PC-9 (cell line): ENCODE measurements at regions not wholly inside any gene's neighbourhood (a gene's known extent, or its start where the extent isn't known, plus 50 kb on each side); places are given as distances from the start of the nearest gene placed in this dataset.

ENCODE experiments used
- BruUV-seq: library from RNA; stranded (reverse); fragments of 400-500 nt; replicated peaks from 2 replicates; lab custom pipeline; 2021; lab: Mats Ljungman, UMichigan
- CTCF ChIA-PET: fragments of 300-600 bp; sonication (Branson Sonifier 250); formaldehyde crosslinking; loops from one replicate; lab custom pipeline; 2022; ENCODE audit warnings: antibody characterized with exemption; lab: Charles Lee
- POLR2A ChIA-PET: fragments of 300-600 bp; sonication (Branson Sonifier 250); formaldehyde crosslinking; loops from one replicate; lab custom pipeline; 2022; ENCODE audit warnings: antibody characterized with exemption; ENCODE audit not compliant: unreplicated experiment; lab: Charles Lee
- DNase-seq, 2 experiments: peaks; one replicate each; pipeline versions ENCODE4 v3.0.0 to v3.0.0-alpha.2; 2015 to 2022; ENCODE audit warnings: mixed read lengths in 1 of 2
- H2AFZ ChIP-seq: fragments of 200-600 bp; sonication (generic); 2 replicates; pipeline ENCODE4 v1.8.1; 2017; ENCODE audit warnings: antibody characterized with exemption
- H3F3A ChIP-seq: fragments of 200-600 bp; sonication (generic); 2 replicates; pipeline ENCODE4 v1.8.1; 2017; ENCODE audit warnings: antibody characterized with exemption, mild to moderate bottlenecking, low read depth; ENCODE audit not compliant: insufficient read depth
- H3K27ac ChIP-seq: fragments of 200-600 bp; sonication (generic); 2 replicates; pipeline ENCODE4 v1.6.1; 2016; ENCODE audit warnings: mixed run types
- H3K27me3 ChIP-seq: fragments of 200-600 bp; sonication (generic); 2 replicates; pipeline ENCODE4 v1.6.1; 2016; ENCODE audit warnings: low read depth, mixed run types; ENCODE audit not compliant: insufficient read depth
- H3K36me3 ChIP-seq: fragments of 200-600 bp; sonication (generic); 2 replicates; pipeline ENCODE4 v1.6.1; 2016; ENCODE audit warnings: low read depth, mixed run types
- H3K4me1 ChIP-seq: fragments of 200-600 bp; sonication (generic); replicated peaks from 2 replicates; pipeline ENCODE4 v1.6.1; 2016; ENCODE audit warnings: mixed run types; ENCODE audit not compliant: insufficient read depth
- H3K4me2 ChIP-seq: fragments of 200-600 bp; sonication (generic); 2 replicates; pipeline ENCODE4 v1.6.1; 2017; ENCODE audit warnings: mixed run types
- H3K4me3 ChIP-seq: fragments of 200-600 bp; sonication (generic); 2 replicates; pipeline ENCODE4 v1.6.1; 2016; ENCODE audit warnings: mixed run types
- H3K79me2 ChIP-seq: fragments of 200-600 bp; sonication (generic); 2 replicates; pipeline ENCODE4 v1.6.1; 2017; ENCODE audit warnings: low read depth, mixed run types
- H3K9me2 ChIP-seq: fragments of 200-600 bp; sonication (generic); 2 replicates; pipeline ENCODE4 v1.8.1; 2017; ENCODE audit warnings: mild to moderate bottlenecking; ENCODE audit not compliant: insufficient read depth
- H3K9me3 ChIP-seq: fragments of 200-600 bp; sonication (generic); 2 replicates; pipeline ENCODE4 v1.8.1; 2016; ENCODE audit warnings: low read depth; ENCODE audit not compliant: insufficient read depth
- H4K20me1 ChIP-seq: fragments of 200-600 bp; sonication (generic); 2 replicates; pipeline ENCODE4 v1.8.1; 2017; ENCODE audit not compliant: insufficient read depth
- CTCF ChIP-seq: fragments of 200-600 bp; sonication (generic); conservative IDR thresholded peaks from 2 replicates; pipeline ENCODE4 v1.6.1; 2017; ENCODE audit warnings: mixed run types, antibody characterized with exemption, mild to moderate bottlenecking, moderate library complexity
- EZH2 ChIP-seq: fragments of 200-600 bp; sonication (generic); IDR thresholded peaks from 2 replicates; pipeline ENCODE4 v1.8.0; 2017; ENCODE audit warnings: antibody characterized with exemption, low read depth
- intact Hi-C: fragments of 100-400 bp; cut with micrococcal nuclease; formaldehyde crosslinking; loops from one replicate; pipeline ENCODE4 v1.10.0; 2022; ENCODE audit not compliant: unreplicated experiment

- ChIA-PET CTCF (no interaction called here), POLR2A (no interaction called here)
- Histone ChIP-seq H3K9me2 (no peaks in the 10 kb centered on the region), H3K4me3 (no peak overlapping the region), H4K20me1 (no peaks in the 10 kb centered on the region), H3K4me1 (peaks cover 11% of the 10 kb centered on the region), H2AFZ (no peak overlapping the region), H3K9me3 (no peaks in the 10 kb centered on the region), H3K27me3 (no peaks in the 10 kb centered on the region), H3K79me2 (no peaks in the 10 kb centered on the region), H3F3A (peaks cover 3% of the 10 kb centered on the region; the same call in 1 of the 2 replicates), H3K4me2 (no peak overlapping the region), H3K27ac (no peak overlapping the region), H3K36me3 (no peaks in the 10 kb centered on the region)
- intact Hi-C loops, result loop anchor here (5.0 to 10.0 kb wide), 2 partner anchors 118 to 195 kb away; no protein-coding TSS in a partner anchor
- BruUV-seq, result no TSS peak
- DNase-seq, result no peak
- TF ChIP-seq CTCF (no peak), EZH2 (no peak)
Measured at GRCh38 chr15:95679847-95680582, 650.5 kb upstream of the NR2F2 start.

GRCh38 chr15:95680728-95681127, 649.8 kb upstream of the NR2F2 start:
- no peak for DNase-seq
- H4K20me1 ChIP-seq, result no peaks in the 10 kb centered on the region
- 0 out of 2 replicates have a peak, but pooled peaks cover 4% of the 10 kb centered on the region for H3K9me3 ChIP-seq
- H3K4me2 ChIP-seq, result no peak overlapping the region
- H3K4me1 ChIP-seq, result peaks cover 18% of the 10 kb centered on the region
- POLR2A ChIA-PET, result no interaction called here
- no peaks in the 10 kb centered on the region for H3K79me2 ChIP-seq
- CTCF ChIA-PET, result no interaction called here
- no peaks in the 10 kb centered on the region for H3K27me3 ChIP-seq
- no peak overlapping the region for H3K4me3 ChIP-seq
- BruUV-seq, result no TSS peak
- no peak for TF ChIP-seq CTCF
- TF ChIP-seq EZH2, result no peak
- intact Hi-C loops, result loop anchor here (5.0 to 10.0 kb wide), 2 partner anchors 118 to 194 kb away; no protein-coding TSS in a partner anchor
- peaks cover 9% of the 10 kb centered on the region; the same call in 1 of the 2 replicates for H3F3A ChIP-seq
- no peak overlapping the region for H3K27ac ChIP-seq
- no peak overlapping the region for H2AFZ ChIP-seq
- no peaks in the 10 kb centered on the region for H3K36me3 ChIP-seq
- no peaks in the 10 kb centered on the region for H3K9me2 ChIP-seq

GRCh38 chr15:95681836-95682544, 648.5 kb upstream of the NR2F2 start:
- ChIA-PET POLR2A (no interaction called here), CTCF (no interaction called here)
- Histone ChIP-seq H3K4me3 (no peak overlapping the region), H3K9me3 (0 out of 2 replicates have a peak, but pooled peaks cover 5% of the 10 kb centered on the region), H3F3A (peaks cover 9% of the 10 kb centered on the region; the same call in 1 of the 2 replicates), H3K79me2 (no peaks in the 10 kb centered on the region), H2AFZ (no peak overlapping the region), H3K4me2 (no peak overlapping the region), H3K4me1 (peaks cover 18% of the 10 kb centered on the region), H3K27me3 (no peaks in the 10 kb centered on the region), H3K9me2 (no peaks in the 10 kb centered on the region), H3K36me3 (no peaks in the 10 kb centered on the region), H3K27ac (no peak overlapping the region), H4K20me1 (no peaks in the 10 kb centered on the region)
- intact Hi-C loops, result loop anchor here (5.0 to 10.0 kb wide), 2 partner anchors 120 to 193 kb away; no protein-coding TSS in a partner anchor
- no peak for DNase-seq
- no TSS peak for BruUV-seq
- TF ChIP-seq CTCF (no peak), EZH2 (no peak)
